Spleen (tissue), 11 donors: ENCODE measurements at regions not wholly inside any gene's neighbourhood (a gene's known extent, or its start where the extent isn't known, plus 50 kb on each side); places are given as distances from the start of the nearest gene placed in this dataset.

Experiments
- DNase-seq: peaks from one replicate; pipeline ENCODE4 v3.0.0-alpha.2; 2020
- H3K27ac ChIP-seq, 8 donors: fragments of 200-600 bp; sonication (generic) in 7 of 8; 1 replicate in 4 of 8; 2 replicates in 4 of 8; pipeline versions ENCODE4 v1.5.0 to v1.8.0; 2016 to 2021; ENCODE audit warnings: inconsistent platforms in 4 of 8, mild to moderate bottlenecking in 4 of 8, moderate library complexity in 1 of 8
- H3K27me3 ChIP-seq, 7 donors: fragments of 200-600 bp; sonication (generic) in 6 of 7; replicated peaks in 1 of 7; 1 replicate in 4 of 7; 2 replicates in 3 of 7; pipeline versions ENCODE4 v1.5.0 to v1.8.0; 2016 to 2021; ENCODE audit warnings: inconsistent platforms in 3 of 7, mild to moderate bottlenecking in 1 of 7
- H3K36me3 ChIP-seq, 6 donors: fragments of 200-600 bp; sonication (generic) in 5 of 6; 1 replicate in 4 of 6; 2 replicates in 2 of 6; pipeline versions ENCODE4 v1.5.0 to v1.8.0; 2016 to 2021; ENCODE audit warnings: inconsistent platforms in 2 of 6
- H3K4me1 ChIP-seq, 6 donors: fragments of 200-600 bp; sonication (generic) in 5 of 6; 1 replicate in 3 of 6; 2 replicates in 3 of 6; pipeline versions ENCODE4 v1.5.0 to v1.8.0; 2016 to 2021; ENCODE audit warnings: inconsistent platforms in 3 of 6
- H3K4me3 ChIP-seq, 8 donors: fragments of 200-600 bp; sonication (generic) in 7 of 8; 1 replicate in 4 of 8; 2 replicates in 4 of 8; pipeline versions ENCODE4 v1.5.0 to v1.8.0; 2016 to 2021; ENCODE audit warnings: inconsistent platforms in 4 of 8, mild to moderate bottlenecking in 4 of 8, moderate library complexity in 2 of 8
- H3K9me3 ChIP-seq, 8 donors: fragments of 200-600 bp; sonication (generic) in 7 of 8; 1 replicate in 4 of 8; 2 replicates in 4 of 8; pipeline versions ENCODE4 v1.5.0 to v1.8.0; 2016 to 2021; ENCODE audit warnings: inconsistent platforms in 4 of 8
- CTCF ChIP-seq, 11 experiments: fragments of 200-600 bp in 7 of 11; fragments of 450-650 bp in 4 of 11; sonication (generic) in 4 of 11; IDR thresholded peaks in 8 of 11; conservative IDR thresholded peaks in 3 of 11; 1 replicate in 7 of 11; 2 replicates in 4 of 11; pipeline versions ENCODE4 v1.4.0 to v1.8.0; 2016 to 2021; ENCODE audit warnings: antibody characterized with exemption in 11 of 11, inconsistent platforms in 4 of 11, mild to moderate bottlenecking in 1 of 11
- POLR2A ChIP-seq, 3 donors: fragments of 450-650 bp; IDR thresholded peaks; one replicate each; pipeline ENCODE4 v1.5.1; 2017; ENCODE audit warnings: antibody characterized with exemption in 3 of 3, mild to moderate bottlenecking in 1 of 3
- POLR2AphosphoS5 ChIP-seq, 3 donors: sonication (generic); formaldehyde crosslinking; IDR thresholded peaks; one replicate each; pipeline ENCODE4 v1.5.1; 2017; ENCODE audit warnings: antibody characterized with exemption in 3 of 3
- WGBS, 5 donors: extraction: QIAGEN DNeasy Blood & Tissue Kit in 3 of 5; methylation state at CpG; one replicate each; pipeline versions ENCODE4 v1.1.5 to v1.1.7; 2013 to 2018; 5-methylcytosine and 5-hydroxymethylcytosine counted together
- intact Hi-C: fragments of 100-400 bp; cut with DNase I; formaldehyde crosslinking; loops from one replicate; pipeline ENCODE4 v1.15.0; 2023; ENCODE audit warnings: low total_unique reads
- donor health status: healthy with polysubstance abuse.
- donor health status: DM: no; HTN: no; CAD: no; lungs with moderate emphysema.
- donor health status: DM: no; HTN: no; CAD: no.
- donor health status: Bipolar disorder and iron deficiency.
- donor health status: healthy.
- donor health status: DM: no; HTN: no; CAD: no.
- donor health status: DM: yes; HTN: yes; CAD: no.

- peaks cover 0 to 9% (median 0%) of the 10 kb centered on the region in 8 donors for H3K9me3 ChIP-seq
- intact Hi-C loops, result no loop called here
- H3K4me1 ChIP-seq, result no peaks in the 10 kb centered on the region
- no peak for DNase-seq
- no peaks in the 10 kb centered on the region for H3K36me3 ChIP-seq
- 35 to 43% (median 38%) methylated on average over 2 of the region's 2 CpGs for WGBS, 5 donors
- TF ChIP-seq CTCF (IDR thresholded peaks at IDR 0.05 in 8 of 11, conservative IDR thresholded peaks at IDR 0.05 in 3 of 11) (no peak), POLR2AphosphoS5 (IDR thresholded peaks at IDR 0.05) (no peak), POLR2A (IDR thresholded peaks at IDR 0.05) (no peak)
- H3K4me3 ChIP-seq, result no peak overlapping the region
- no peaks in the 10 kb centered on the region for H3K27me3 ChIP-seq
- no peak overlapping the region for H3K27ac ChIP-seq
Observed at GRCh38 chr16:9296271-9296590, 204.8 kb downstream of the HAPSTR1 start.

- Histone ChIP-seq H3K4me1 (no peaks in the 10 kb centered on the region), H3K27ac (no peak overlapping the region), H3K36me3 (no peaks in the 10 kb centered on the region), H3K4me3 (no peak overlapping the region), H3K9me3 (peaks cover 0 to 5% (median 0%) of the 10 kb centered on the region in 8 donors), H3K27me3 (peaks cover 0 to 10% (median 0%) of the 10 kb centered on the region in 7 donors)
- 52 to 65% (median 59%) methylated on average over 12 of the region's 12 CpGs for WGBS, 5 donors
- DNase-seq, result no peak
- intact Hi-C loops, result no loop called here
- TF ChIP-seq CTCF (IDR thresholded peaks at IDR 0.05 in 8 of 11, conservative IDR thresholded peaks at IDR 0.05 in 3 of 11), result peak in 1 of 11 experiments; percentile 23
- no peak for TF ChIP-seq POLR2AphosphoS5 (IDR thresholded peaks at IDR 0.05)
- TF ChIP-seq POLR2A (IDR thresholded peaks at IDR 0.05), result no peak
Observed at GRCh38 chr16:9297437-9298113, 206.1 kb downstream of the HAPSTR1 start.

GRCh38 chr16:9300252-9300651 lies 208.8 kb downstream of the HAPSTR1 start:
- TF ChIP-seq POLR2A (IDR thresholded peaks at IDR 0.05), result no peak
- TF ChIP-seq CTCF (IDR thresholded peaks at IDR 0.05 in 8 of 11, conservative IDR thresholded peaks at IDR 0.05 in 3 of 11), result no peak
- TF ChIP-seq POLR2AphosphoS5 (IDR thresholded peaks at IDR 0.05), result no peak
- no peaks in the 10 kb centered on the region for H3K4me1 ChIP-seq
- peaks cover 0 to 5% (median 0%) of the 10 kb centered on the region in 8 donors for H3K9me3 ChIP-seq
- WGBS, 5 donors, result 49 to 67% (median 54%) methylated on average over 3 to 4 of the region's 4 CpGs
- peaks cover 0 to 32% (median 0%) of the 10 kb centered on the region in 7 donors for H3K27me3 ChIP-seq
- no peaks in the 10 kb centered on the region for H3K36me3 ChIP-seq
- no peak overlapping the region for H3K4me3 ChIP-seq
- no peak overlapping the region for H3K27ac ChIP-seq
- intact Hi-C loops, result no loop called here
- no peak for DNase-seq

- TF ChIP-seq CTCF (IDR thresholded peaks at IDR 0.05 in 8 of 11, conservative IDR thresholded peaks at IDR 0.05 in 3 of 11), result no peak
- no peak for TF ChIP-seq POLR2AphosphoS5 (IDR thresholded peaks at IDR 0.05)
- no peak for TF ChIP-seq POLR2A (IDR thresholded peaks at IDR 0.05)
- 62 to 71% (median 68%) methylated on average over 6 of the region's 6 CpGs for WGBS, 5 donors
- Histone ChIP-seq H3K36me3 (no peaks in the 10 kb centered on the region), H3K4me1 (no peaks in the 10 kb centered on the region), H3K27ac (no peak overlapping the region), H3K9me3 (peaks cover 0 to 5% (median 0%) of the 10 kb centered on the region in 8 donors), H3K27me3 (peaks cover 0 to 49% (median 0%) of the 10 kb centered on the region in 7 donors), H3K4me3 (no peak overlapping the region)
- DNase-seq, result no peak
- intact Hi-C loops, result no loop called here
Observed at GRCh38 chr16:9302072-9302471, 210.6 kb downstream of the HAPSTR1 start.
